ENCODE measurements at regions not wholly inside any gene's neighbourhood (a gene's known extent, or its start where the extent isn't known, plus 50 kb on each side); places are given as distances from the start of the nearest gene placed in this dataset.
"Not testable (repeated sequence)": the region's sequence is repeated elsewhere in the genome, so short reads cannot be mapped to it uniquely, and the experiment has no call there.

DNA sequence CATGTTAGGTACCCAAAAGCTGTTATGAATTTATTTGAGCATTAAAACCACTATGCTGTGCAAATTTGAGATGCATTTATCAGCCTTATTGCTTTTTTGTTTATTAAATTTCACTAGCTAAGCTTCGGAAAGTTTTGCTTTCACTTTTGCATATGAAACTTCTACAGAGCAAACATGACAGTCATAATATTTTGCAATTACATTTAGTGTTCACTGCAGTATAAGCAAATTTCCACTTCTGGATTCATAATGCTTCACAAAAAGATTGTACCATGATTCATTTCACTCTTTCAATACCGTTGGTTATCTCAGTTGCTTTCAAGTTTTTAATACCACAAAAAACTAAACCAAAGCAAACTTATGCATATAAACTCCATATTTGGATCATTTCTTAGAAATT is 228.7 kb upstream of the SLC8A1 start:
- H3K4me1 Mint-ChIP-seq (ENCODE audit: low read depth), result no peaks in the 10 kb centered on the region
- H3K4me3 Mint-ChIP-seq (ENCODE audit: unreplicated experiment), result no peak overlapping the region
- H3K27ac Mint-ChIP-seq (ENCODE audit: unreplicated experiment), result no peak overlapping the region
- H3K36me3 Mint-ChIP-seq (ENCODE audit: low read depth), result no peaks in the 10 kb centered on the region
- H3K9me3 Mint-ChIP-seq (ENCODE audit: low read depth), result peaks cover 9% of the 10 kb centered on the region
- peaks cover 13% of the 10 kb centered on the region for H3K27me3 Mint-ChIP-seq (ENCODE audit: low read depth)
- TF ChIP-seq CTCF (IDR thresholded peaks at IDR 0.05), result no peak
- DNase-seq (ENCODE audit: low spot score), result no peak

DNA sequence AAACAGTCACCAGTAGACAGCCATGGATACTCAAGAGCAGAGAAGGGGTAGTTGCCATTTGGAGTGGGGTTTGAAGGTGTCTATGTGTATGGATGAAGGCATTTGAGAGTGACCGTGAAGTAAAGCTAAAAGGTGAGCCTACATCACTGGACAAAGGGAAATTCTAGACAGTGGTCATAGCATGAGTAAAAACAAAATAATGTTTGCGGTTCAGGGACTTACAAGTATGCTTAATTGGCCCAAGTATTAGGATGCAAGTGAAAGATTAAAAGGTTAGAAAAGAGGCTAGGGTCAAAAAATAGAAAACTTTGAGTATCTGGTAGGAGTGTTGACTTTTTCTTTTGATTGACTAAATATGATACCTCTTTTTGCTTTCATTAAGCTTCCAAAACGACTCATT is 238.1 kb upstream of the SLC8A1 start:
- DNase-seq (ENCODE audit: low spot score), result no peak
- Mint-ChIP-seq H3K4me3 (ENCODE audit: unreplicated experiment) (no peak overlapping the region), H3K36me3 (ENCODE audit: low read depth) (peaks cover 2% of the 10 kb centered on the region), H3K27ac (ENCODE audit: unreplicated experiment) (no peak overlapping the region), H3K27me3 (ENCODE audit: low read depth) (peaks cover 5% of the 10 kb centered on the region), H3K9me3 (ENCODE audit: low read depth) (peaks cover 8% of the 10 kb centered on the region), H3K4me1 (ENCODE audit: low read depth) (no peaks in the 10 kb centered on the region)
- TF ChIP-seq CTCF (IDR thresholded peaks at IDR 0.05), result no peak

- Mint-ChIP-seq H3K9me3 (ENCODE audit: low read depth) (peaks cover 8% of the 10 kb centered on the region), H3K4me3 (ENCODE audit: unreplicated experiment) (no peak overlapping the region), H3K36me3 (ENCODE audit: low read depth) (peaks cover 2% of the 10 kb centered on the region), H3K27me3 (ENCODE audit: low read depth) (peaks cover 5% of the 10 kb centered on the region), H3K27ac (ENCODE audit: unreplicated experiment) (no peak overlapping the region), H3K4me1 (ENCODE audit: low read depth) (no peaks in the 10 kb centered on the region)
- DNase-seq (ENCODE audit: low spot score), result no peak
- TF ChIP-seq CTCF (IDR thresholded peaks at IDR 0.05), result no peak
These were observed 238.6 kb upstream of the SLC8A1 start for GRCh38 chr2:40690525-40690924.

DNA sequence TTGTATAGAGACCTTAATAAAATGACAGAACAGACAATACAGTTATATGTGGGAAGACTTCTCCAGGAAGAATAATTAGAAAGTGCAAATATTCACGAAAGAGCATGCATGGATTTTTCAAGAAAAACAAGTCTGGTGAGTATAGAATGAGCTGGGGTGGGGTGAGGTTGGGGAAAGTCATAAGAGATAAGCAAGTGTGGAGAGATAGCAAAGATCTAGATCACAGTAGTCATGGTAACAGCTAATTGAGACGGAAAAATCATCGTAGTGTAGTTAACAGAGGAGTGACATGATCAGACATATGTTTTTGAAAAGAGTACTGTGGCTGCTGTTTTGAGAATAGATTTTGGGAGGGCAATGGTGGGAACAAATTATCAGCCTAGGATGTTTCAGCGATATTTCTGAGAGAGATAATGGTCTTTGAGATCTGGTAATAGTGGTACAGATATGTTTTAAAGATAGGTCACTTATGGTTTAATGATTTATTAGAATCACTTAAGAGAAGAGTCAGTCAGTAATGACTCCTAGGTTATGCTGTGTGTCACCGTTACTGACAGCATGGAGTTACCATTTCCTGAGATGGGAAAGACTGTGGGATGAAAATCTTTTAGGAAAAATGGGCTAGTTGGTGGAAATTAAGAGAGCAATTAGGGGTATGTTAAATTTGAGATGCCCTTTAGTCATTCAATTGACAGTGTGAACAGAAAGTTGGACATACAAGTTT is 248.5 kb upstream of the SLC8A1 start:
- no peak for DNase-seq (ENCODE audit: low spot score)
- no peaks in the 10 kb centered on the region for H3K4me1 Mint-ChIP-seq (ENCODE audit: low read depth)
- H3K27me3 Mint-ChIP-seq (ENCODE audit: low read depth), result peaks cover 22% of the 10 kb centered on the region
- TF ChIP-seq CTCF (IDR thresholded peaks at IDR 0.05), result no peak
- no peaks in the 10 kb centered on the region for H3K36me3 Mint-ChIP-seq (ENCODE audit: low read depth)
- no peaks in the 10 kb centered on the region for H3K9me3 Mint-ChIP-seq (ENCODE audit: low read depth)
- no peak overlapping the region for H3K4me3 Mint-ChIP-seq (ENCODE audit: unreplicated experiment)
- H3K27ac Mint-ChIP-seq (ENCODE audit: unreplicated experiment), result no peak overlapping the region

- H3K36me3 Mint-ChIP-seq (ENCODE audit: low read depth); H3K4me3 Mint-ChIP-seq (ENCODE audit: unreplicated experiment); H3K9me3 Mint-ChIP-seq (ENCODE audit: low read depth); H3K4me1 Mint-ChIP-seq (ENCODE audit: low read depth); H3K27ac Mint-ChIP-seq (ENCODE audit: unreplicated experiment): not testable (repeated sequence)
- peaks cover 25% of the 10 kb centered on the region for H3K27me3 Mint-ChIP-seq (ENCODE audit: low read depth)
- DNase-seq (ENCODE audit: low spot score), result peak; percentile 62
These were observed 260.5 kb upstream of the SLC8A1 start for GRCh38 chr2:40712197-40712894.

Data from chondrocyte (in vitro differentiated cells).